Right lobe of liver (tissue), 6 donors: ENCODE measurements at regions not wholly inside any gene's neighbourhood (a gene's known extent, or its start where the extent isn't known, plus 50 kb on each side); places are given as distances from the start of the nearest gene placed in this dataset.

Experiments used
- ATAC-seq, 4 donors: fragments of 200-7000 bp; cut with Tn5 transposase; one replicate each; pipeline ENCODE4 v1.9.1; 2020; ENCODE audit warnings: mild to moderate bottlenecking in 4 of 4, moderate library complexity in 4 of 4
- DNase-seq, 3 donors: peaks; one replicate each; pipeline ENCODE4 v3.0.0-alpha.2; 2020
- H3K27ac ChIP-seq, 3 donors: fragments of 200-600 bp; one replicate each; pipeline ENCODE4 v1.8.0; 2022
- H3K27me3 ChIP-seq, 2 donors: fragments of 200-600 bp; one replicate each; pipeline ENCODE4 v1.8.0; 2022
- H3K36me3 ChIP-seq, 4 donors: fragments of 200-600 bp; sonication (generic) in 1 of 4; one replicate each; pipeline versions ENCODE4 v1.5.1 to v1.8.0; 2017 to 2022; ENCODE audit warnings: control low read depth in 1 of 4
- H3K4me1 ChIP-seq, 4 donors: fragments of 200-600 bp; sonication (generic) in 1 of 4; one replicate each; pipeline versions ENCODE4 v1.5.1 to v1.8.0; 2017 to 2022; ENCODE audit warnings: control low read depth in 1 of 4
- H3K4me3 ChIP-seq, 3 donors: fragments of 200-600 bp; one replicate each; pipeline ENCODE4 v1.8.0; 2022
- H3K9me3 ChIP-seq, 4 donors: fragments of 200-600 bp; sonication (generic) in 1 of 4; one replicate each; pipeline versions ENCODE4 v1.5.1 to v1.8.0; 2017 to 2022; ENCODE audit warnings: control low read depth in 1 of 4
- CTCF ChIP-seq, 4 donors: fragments of 200-600 bp in 3 of 4; fragments of 450-650 bp in 1 of 4; IDR thresholded peaks; one replicate each; pipeline versions ENCODE4 v1.5.1 to v1.8.0; 2016 to 2022; ENCODE audit warnings: antibody characterized with exemption in 4 of 4, mild to moderate bottlenecking in 2 of 4
- POLR2A ChIP-seq: fragments of 450-650 bp; IDR thresholded peaks from one replicate; pipeline ENCODE4 v1.6.1; 2017; ENCODE audit warnings: antibody characterized with exemption, mild to moderate bottlenecking
- WGBS: methylation state at CpG from one replicate; pipeline ENCODE4 v1.1.6; 2018; ENCODE audit warnings: low coverage, low lambda C conversion rate; ENCODE audit not compliant: insufficient coverage; ENCODE audit errors: missing lambda C conversion rate; 5-methylcytosine and 5-hydroxymethylcytosine counted together
- intact Hi-C, 2 donors: fragments of 100-400 bp; cut with DNase I; formaldehyde crosslinking; loops; one replicate each; pipeline versions ENCODE4 v1.11.2 to v1.14.1; 2022
- donor health status: DM: no; HTN: yes; CAD: no.
- donor health status: DM: no; HTN: no; CAD: no.
- donor health status: DM: no; HTN: no; CAD: no.
- donor health status: DM: no; HTN: yes; CAD: no.
- donor health status: DM: no; HTN: yes; CAD: no.

DNA sequence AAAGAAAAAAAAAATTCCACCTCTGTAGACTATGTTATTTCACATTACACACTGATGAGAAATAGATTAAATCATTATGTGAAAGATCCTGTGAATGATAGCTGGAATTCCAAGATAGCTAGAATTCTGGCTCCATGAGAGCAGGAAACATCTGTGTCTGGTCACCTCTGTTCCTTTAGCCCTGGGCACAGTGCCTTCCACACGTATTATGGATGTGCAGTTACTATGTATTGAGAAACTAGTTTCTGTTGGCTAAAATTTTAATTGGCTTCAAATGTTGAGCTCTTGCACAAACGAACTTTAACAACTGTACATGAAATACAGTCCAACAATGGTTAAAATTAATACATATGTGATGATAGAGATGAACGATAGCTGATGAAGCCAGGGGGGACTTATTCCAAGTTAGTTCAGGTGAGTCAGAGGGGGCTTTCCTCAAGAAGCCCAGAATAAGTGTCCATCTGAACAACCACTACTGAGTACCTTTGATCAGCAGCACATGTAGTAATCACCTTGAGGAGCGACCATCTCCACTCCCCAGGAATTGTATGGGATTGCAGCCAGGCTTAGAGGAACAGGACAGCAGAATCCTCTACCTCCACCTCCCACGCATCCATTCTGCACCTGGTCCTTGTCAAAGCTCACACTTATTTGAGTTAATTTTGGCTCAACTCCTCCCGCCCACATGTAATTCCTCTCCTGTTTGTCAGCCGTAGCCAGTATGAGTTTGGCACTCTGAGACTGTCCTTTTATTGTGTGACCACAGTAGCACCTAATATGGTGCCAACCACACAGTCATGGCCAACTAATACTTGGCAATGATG is 68.6 kb downstream of the NABP1 start:
- peak in 1 of 4 donors; percentile 75 for ATAC-seq
- 68% methylated on average over 7 of the region's 7 CpGs for WGBS

DNA sequence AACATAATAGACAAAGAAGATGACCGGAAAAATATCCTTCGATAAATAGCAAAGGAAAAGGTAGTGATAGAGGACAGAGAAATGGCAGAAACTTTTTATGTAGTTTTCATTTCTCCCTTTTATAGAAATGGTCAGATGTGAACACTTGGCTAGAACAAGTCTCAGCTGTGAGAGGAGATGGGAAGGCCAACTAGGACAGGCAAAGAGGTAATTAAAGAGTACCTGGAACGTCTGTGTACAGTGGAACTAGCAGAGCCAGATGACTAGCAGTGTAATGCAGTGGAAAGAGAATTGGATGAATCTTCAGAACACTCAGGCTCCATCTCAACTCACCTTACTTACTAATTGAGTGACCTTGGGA is 69.2 kb downstream of the NABP1 start:
- TF ChIP-seq POLR2A, result no peak
- TF ChIP-seq CTCF (IDR thresholded peaks at IDR 0.05), result no peak
- ATAC-seq (no peak), DNase-seq (no peak)
- WGBS, result 88% methylated on average over 3 of the region's 3 CpGs
- Histone ChIP-seq H3K4me3 (no peak overlapping the region), H3K27me3 (no peaks in the 10 kb centered on the region), H3K4me1 (no peaks in the 10 kb centered on the region), H3K27ac (no peak overlapping the region), H3K9me3 (no peaks in the 10 kb centered on the region), H3K36me3 (no peaks in the 10 kb centered on the region)
- intact Hi-C loops, result no loop called here

More for the DNA sequence above, 68.6 kb downstream of the NABP1 start:
- no peaks in the 10 kb centered on the region for H3K36me3 ChIP-seq
- intact Hi-C loops, result no loop called here
- DNase-seq, result no peak
- H3K4me3 ChIP-seq, result no peak overlapping the region
- no peak overlapping the region for H3K27ac ChIP-seq
- no peaks in the 10 kb centered on the region for H3K9me3 ChIP-seq
- TF ChIP-seq POLR2A (no peak), CTCF (IDR thresholded peaks at IDR 0.05) (no peak)
- H3K4me1 ChIP-seq, result no peaks in the 10 kb centered on the region
- no peaks in the 10 kb centered on the region for H3K27me3 ChIP-seq

DNA sequence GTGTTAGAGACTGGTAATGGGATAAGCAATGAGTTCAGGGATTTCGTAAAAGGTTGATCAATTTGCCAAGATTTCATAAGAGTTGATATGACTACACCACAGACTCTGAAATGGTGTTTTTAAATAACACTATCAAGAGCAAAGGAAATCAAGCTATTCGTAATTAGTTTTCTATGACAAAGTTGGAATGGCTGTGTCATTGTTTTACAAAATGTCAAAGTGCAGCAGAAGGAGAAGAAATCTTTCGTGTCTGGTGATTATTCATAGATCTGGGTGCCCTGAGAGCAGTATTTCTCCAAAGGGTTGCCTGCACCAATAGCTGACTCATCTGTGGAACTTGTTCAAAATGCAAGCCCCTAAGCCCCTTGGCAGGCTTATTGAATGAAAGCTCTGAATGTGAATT is 70.1 kb downstream of the NABP1 start:
- Histone ChIP-seq H3K36me3 (no peaks in the 10 kb centered on the region), H3K27me3 (no peaks in the 10 kb centered on the region), H3K4me1 (no peaks in the 10 kb centered on the region), H3K4me3 (no peak overlapping the region), H3K9me3 (no peaks in the 10 kb centered on the region), H3K27ac (no peak overlapping the region)
- intact Hi-C loops, result no loop called here
- TF ChIP-seq CTCF (IDR thresholded peaks at IDR 0.05) (no peak), POLR2A (no peak)
- WGBS, result 30% methylated on average over 3 of the region's 3 CpGs
- ATAC-seq, result peak in 3 of 4 donors; percentile 23 to 81 (median 49)
- DNase-seq, result no peak

DNA sequence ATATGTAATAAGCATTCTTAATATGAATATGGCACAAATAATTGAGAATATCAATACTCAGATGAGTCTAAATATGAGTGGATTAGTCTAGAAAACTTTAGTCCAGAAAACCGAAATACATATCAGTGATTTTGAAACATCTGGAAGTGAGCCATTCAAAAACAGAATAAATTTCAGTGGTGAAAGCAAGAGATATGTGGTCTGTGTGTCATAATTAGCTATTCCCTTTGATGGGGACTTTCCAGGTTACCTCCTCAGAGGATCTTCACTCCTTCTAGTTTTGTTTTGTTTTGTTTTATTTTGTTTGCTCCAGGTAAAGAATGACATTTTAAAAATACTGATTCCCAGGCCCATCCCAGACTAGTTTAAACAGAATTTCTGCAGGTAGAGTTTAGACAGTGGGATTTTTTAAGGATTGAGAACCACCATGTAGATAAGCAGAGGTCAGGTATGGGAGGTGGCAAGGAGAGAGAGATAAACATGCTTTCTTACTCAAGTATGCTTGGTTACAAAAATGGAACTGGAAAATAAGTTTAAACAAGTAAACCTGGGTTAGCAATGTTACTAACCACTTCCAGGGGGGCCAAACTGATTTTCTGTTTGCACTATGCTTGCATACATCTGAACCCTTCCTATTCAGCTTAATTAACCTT is 70.7 kb downstream of the NABP1 start:
- DNase-seq, result no peak
- Histone ChIP-seq H3K27me3 (no peaks in the 10 kb centered on the region), H3K9me3 (no peaks in the 10 kb centered on the region), H3K27ac (no peak overlapping the region), H3K4me1 (no peaks in the 10 kb centered on the region), H3K36me3 (no peaks in the 10 kb centered on the region), H3K4me3 (no peak overlapping the region)
- 22% methylated on average over 1 of the region's 1 CpG for WGBS
- intact Hi-C loops, result no loop called here
- ATAC-seq, result no peak
- TF ChIP-seq POLR2A (no peak), CTCF (IDR thresholded peaks at IDR 0.05) (no peak)
